WTC11 (cell line): ENCODE measurements at regions not wholly inside any gene's neighbourhood (a gene's known extent, or its start where the extent isn't known, plus 50 kb on each side); places are given as distances from the start of the nearest gene placed in this dataset.
A peak's percentile ranks its signal among the peaks of the same experiment; 100 is the strongest.
"Not testable (repeated sequence)": the region's sequence is repeated elsewhere in the genome, so short reads cannot be mapped to it uniquely, and the experiment has no call there.

Source experiments
- ATAC-seq: fragments of 200-7000 bp; cut with Tn5 transposase; 2 replicates; pipeline ENCODE4 v1.10.0; 2021; ENCODE audit warnings: mild to moderate bottlenecking, moderate library complexity
- CTCF ChIA-PET: fragments of 300-600 bp; sonication (Branson Sonifier 250); formaldehyde crosslinking; loops from one replicate; lab custom pipeline; 2021; ENCODE audit warnings: antibody characterized with exemption; lab: Charles Lee
- POLR2A ChIA-PET: fragments of 350-600 bp; sonication (Branson Sonifier 250); formaldehyde crosslinking; loops from one replicate; lab custom pipeline; 2021; ENCODE audit warnings: antibody characterized with exemption; lab: Charles Lee
- DNase-seq: peaks from one replicate; pipeline ENCODE4 v3.0.0; 2021; ENCODE audit warnings: low spot score
- H3K27ac Mint-ChIP-seq: 2 replicates; pipeline ENCODE4 v1.8.0; 2021; ENCODE audit warnings: mixed read lengths
- H3K27me3 Mint-ChIP-seq: 2 replicates; pipeline ENCODE4 v1.8.0; 2021; ENCODE audit warnings: low read depth, mild to moderate bottlenecking, moderate library complexity, mixed read lengths
- H3K36me3 Mint-ChIP-seq: 2 replicates; pipeline ENCODE4 v1.8.0; 2021; ENCODE audit warnings: mixed read lengths
- H3K4me1 Mint-ChIP-seq: 2 replicates; pipeline ENCODE4 v1.8.0; 2022; ENCODE audit warnings: mixed read lengths
- H3K4me3 Mint-ChIP-seq: 2 replicates; pipeline ENCODE4 v1.8.0; 2021; ENCODE audit warnings: mild to moderate bottlenecking, moderate library complexity, mixed read lengths
- H3K9me3 Mint-ChIP-seq: 2 replicates; pipeline ENCODE4 v1.8.0; 2021; ENCODE audit warnings: mixed read lengths
- ATF6 ChIP-seq: sonication (generic); formaldehyde crosslinking; IDR thresholded peaks from 2 replicates; pipeline ENCODE4 v1.8.1; 2023; ENCODE audit warnings: mild to moderate bottlenecking, missing genetic modification reagents
- ESRRA ChIP-seq: sonication (generic); formaldehyde crosslinking; IDR thresholded peaks from 2 replicates; pipeline ENCODE4 v1.8.1; 2022; ENCODE audit warnings: mild to moderate bottlenecking, missing genetic modification reagents, borderline replicate concordance
- FOXJ3 ChIP-seq: sonication (generic); formaldehyde crosslinking; IDR thresholded peaks from 2 replicates; pipeline ENCODE4 v1.9.0; 2021; ENCODE audit warnings: missing genetic modification reagents, mild to moderate bottlenecking, borderline replicate concordance
- IRF1 ChIP-seq: sonication (generic); formaldehyde crosslinking; IDR thresholded peaks from 2 replicates; pipeline ENCODE4 v1.8.0; 2023; ENCODE audit warnings: missing genetic modification reagents
- MXD4 ChIP-seq: fragments of 250-450 bp; sonication (Bioruptor Pico); IDR thresholded peaks from 2 replicates; pipeline ENCODE4 v1.8.0; 2021; ENCODE audit warnings: mild to moderate bottlenecking, moderate library complexity, borderline replicate concordance
- MYBL2 ChIP-seq: sonication (generic); formaldehyde crosslinking; IDR thresholded peaks from 2 replicates; pipeline ENCODE4 v1.8.1; 2023; ENCODE audit warnings: mild to moderate bottlenecking, moderate library complexity, missing genetic modification reagents
- NR2C2 ChIP-seq: sonication (generic); formaldehyde crosslinking; IDR thresholded peaks from 2 replicates; pipeline ENCODE4 v1.8.0; 2022; ENCODE audit warnings: mild to moderate bottlenecking, missing genetic modification reagents
- RELA ChIP-seq: sonication (generic); formaldehyde crosslinking; IDR thresholded peaks from 2 replicates; pipeline ENCODE4 v1.8.1; 2022; ENCODE audit warnings: missing genetic modification reagents, mild to moderate bottlenecking, borderline replicate concordance
- USF1 ChIP-seq: sonication (generic); formaldehyde crosslinking; IDR thresholded peaks from 2 replicates; pipeline ENCODE4 v1.8.0; 2022; ENCODE audit warnings: mild to moderate bottlenecking, missing genetic modification reagents
- USF2 ChIP-seq: sonication (generic); formaldehyde crosslinking; IDR thresholded peaks from 2 replicates; pipeline ENCODE4 v1.8.1; 2023; ENCODE audit warnings: mild to moderate bottlenecking, missing genetic modification reagents, moderate library complexity
- ZBTB43 ChIP-seq: sonication (generic); formaldehyde crosslinking; IDR thresholded peaks from 2 replicates; pipeline ENCODE4 v1.8.1; 2023; ENCODE audit warnings: mild to moderate bottlenecking, missing genetic modification reagents
- ZNF416 ChIP-seq: fragments of 250-450 bp; sonication (Bioruptor Pico); IDR thresholded peaks from 2 replicates; pipeline ENCODE4 v1.9.0; 2021; ENCODE audit warnings: mild to moderate bottlenecking, inconsistent platforms
- ZNF671 ChIP-seq: fragments of 250-450 bp; sonication (Bioruptor Pico); IDR thresholded peaks from 2 replicates; pipeline ENCODE4 v1.8.0; 2021; ENCODE audit warnings: mild to moderate bottlenecking
- TF ChIP-seq, protein P1 (sequence below): fragments of 200-600 bp; IDR thresholded peaks from 2 replicates; pipeline ENCODE4 v1.8.0; 2022; ENCODE audit warnings: antibody characterized with exemption
- TF ChIP-seq, protein P2 (sequence below): sonication (generic); formaldehyde crosslinking; IDR thresholded peaks from 2 replicates; pipeline ENCODE4 v1.8.1; 2022; ENCODE audit warnings: low read depth, mild to moderate bottlenecking, moderate library complexity, missing genetic modification reagents, borderline replicate concordance
- TF ChIP-seq, protein P3 (sequence below): sonication (generic); formaldehyde crosslinking; IDR thresholded peaks from 2 replicates; pipeline ENCODE4 v1.8.1; 2022; ENCODE audit warnings: mild to moderate bottlenecking, moderate library complexity, missing genetic modification reagents
- TF ChIP-seq, protein P4 (sequence below): fragments of 250-450 bp; sonication (Bioruptor Pico); IDR thresholded peaks from 2 replicates; pipeline ENCODE4 v1.9.0; 2021; ENCODE audit warnings: mild to moderate bottlenecking, borderline replicate concordance
- TF ChIP-seq, protein P5 (sequence below): sonication (generic); formaldehyde crosslinking; IDR thresholded peaks from 2 replicates; pipeline ENCODE4 v1.8.1; 2023; ENCODE audit warnings: mild to moderate bottlenecking, moderate library complexity, missing genetic modification reagents

GRCh38 chr9:89687848-89688247 is 83.0 kb downstream of the GADD45G start:
- H3K4me3 Mint-ChIP-seq, result no peak overlapping the region
- ChIA-PET POLR2A (interaction anchor here (0.6 kb wide), 1 partner anchor 81 kb away, joined by 3 read pairs; no protein-coding TSS in a partner anchor), CTCF (interaction anchor here (0.6 to 1.5 kb wide), 7 partner anchors 10 to 95 kb away, joined by 3 to 4 read pairs (median 3); no protein-coding TSS in a partner anchor)
- 0 out of 2 replicates have a peak, but pooled peaks cover 2% of the 10 kb centered on the region for H3K36me3 Mint-ChIP-seq
- no peak for DNase-seq
- peaks cover 37% of the 10 kb centered on the region for H3K4me1 Mint-ChIP-seq
- H3K27ac Mint-ChIP-seq, result no peak overlapping the region
- TF ChIP-seq NR2C2 (CRISPR knock-in tag), result no peak
- TF ChIP-seq, protein P1, sequence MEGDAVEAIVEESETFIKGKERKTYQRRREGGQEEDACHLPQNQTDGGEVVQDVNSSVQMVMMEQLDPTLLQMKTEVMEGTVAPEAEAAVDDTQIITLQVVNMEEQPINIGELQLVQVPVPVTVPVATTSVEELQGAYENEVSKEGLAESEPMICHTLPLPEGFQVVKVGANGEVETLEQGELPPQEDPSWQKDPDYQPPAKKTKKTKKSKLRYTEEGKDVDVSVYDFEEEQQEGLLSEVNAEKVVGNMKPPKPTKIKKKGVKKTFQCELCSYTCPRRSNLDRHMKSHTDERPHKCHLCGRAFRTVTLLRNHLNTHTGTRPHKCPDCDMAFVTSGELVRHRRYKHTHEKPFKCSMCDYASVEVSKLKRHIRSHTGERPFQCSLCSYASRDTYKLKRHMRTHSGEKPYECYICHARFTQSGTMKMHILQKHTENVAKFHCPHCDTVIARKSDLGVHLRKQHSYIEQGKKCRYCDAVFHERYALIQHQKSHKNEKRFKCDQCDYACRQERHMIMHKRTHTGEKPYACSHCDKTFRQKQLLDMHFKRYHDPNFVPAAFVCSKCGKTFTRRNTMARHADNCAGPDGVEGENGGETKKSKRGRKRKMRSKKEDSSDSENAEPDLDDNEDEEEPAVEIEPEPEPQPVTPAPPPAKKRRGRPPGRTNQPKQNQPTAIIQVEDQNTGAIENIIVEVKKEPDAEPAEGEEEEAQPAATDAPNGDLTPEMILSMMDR, result no peak
- TF ChIP-seq ZNF671 (CRISPR knock-in tag), result no peak
- no peak for TF ChIP-seq USF2
- TF ChIP-seq MYBL2 (CRISPR knock-in tag), result no peak
- TF ChIP-seq, protein P2, sequence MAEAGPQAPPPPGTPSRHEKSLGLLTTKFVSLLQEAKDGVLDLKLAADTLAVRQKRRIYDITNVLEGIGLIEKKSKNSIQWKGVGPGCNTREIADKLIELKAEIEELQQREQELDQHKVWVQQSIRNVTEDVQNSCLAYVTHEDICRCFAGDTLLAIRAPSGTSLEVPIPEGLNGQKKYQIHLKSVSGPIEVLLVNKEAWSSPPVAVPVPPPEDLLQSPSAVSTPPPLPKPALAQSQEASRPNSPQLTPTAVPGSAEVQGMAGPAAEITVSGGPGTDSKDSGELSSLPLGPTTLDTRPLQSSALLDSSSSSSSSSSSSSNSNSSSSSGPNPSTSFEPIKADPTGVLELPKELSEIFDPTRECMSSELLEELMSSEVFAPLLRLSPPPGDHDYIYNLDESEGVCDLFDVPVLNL (CRISPR knock-in tag), result no peak
- TF ChIP-seq, protein P3, sequence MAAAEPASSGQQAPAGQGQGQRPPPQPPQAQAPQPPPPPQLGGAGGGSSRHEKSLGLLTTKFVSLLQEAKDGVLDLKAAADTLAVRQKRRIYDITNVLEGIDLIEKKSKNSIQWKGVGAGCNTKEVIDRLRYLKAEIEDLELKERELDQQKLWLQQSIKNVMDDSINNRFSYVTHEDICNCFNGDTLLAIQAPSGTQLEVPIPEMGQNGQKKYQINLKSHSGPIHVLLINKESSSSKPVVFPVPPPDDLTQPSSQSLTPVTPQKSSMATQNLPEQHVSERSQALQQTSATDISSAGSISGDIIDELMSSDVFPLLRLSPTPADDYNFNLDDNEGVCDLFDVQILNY (CRISPR knock-in tag), result no peak
- no peak for TF ChIP-seq ATF6 (CRISPR knock-in tag)
- no peak for TF ChIP-seq RELA (CRISPR knock-in tag)
- TF ChIP-seq ZNF416 (CRISPR knock-in tag), result no peak
- no peak for TF ChIP-seq ZBTB43 (CRISPR knock-in tag)
- TF ChIP-seq ESRRA, result no peak
- TF ChIP-seq FOXJ3 (CRISPR knock-in tag), result no peak
- TF ChIP-seq, protein P4, sequence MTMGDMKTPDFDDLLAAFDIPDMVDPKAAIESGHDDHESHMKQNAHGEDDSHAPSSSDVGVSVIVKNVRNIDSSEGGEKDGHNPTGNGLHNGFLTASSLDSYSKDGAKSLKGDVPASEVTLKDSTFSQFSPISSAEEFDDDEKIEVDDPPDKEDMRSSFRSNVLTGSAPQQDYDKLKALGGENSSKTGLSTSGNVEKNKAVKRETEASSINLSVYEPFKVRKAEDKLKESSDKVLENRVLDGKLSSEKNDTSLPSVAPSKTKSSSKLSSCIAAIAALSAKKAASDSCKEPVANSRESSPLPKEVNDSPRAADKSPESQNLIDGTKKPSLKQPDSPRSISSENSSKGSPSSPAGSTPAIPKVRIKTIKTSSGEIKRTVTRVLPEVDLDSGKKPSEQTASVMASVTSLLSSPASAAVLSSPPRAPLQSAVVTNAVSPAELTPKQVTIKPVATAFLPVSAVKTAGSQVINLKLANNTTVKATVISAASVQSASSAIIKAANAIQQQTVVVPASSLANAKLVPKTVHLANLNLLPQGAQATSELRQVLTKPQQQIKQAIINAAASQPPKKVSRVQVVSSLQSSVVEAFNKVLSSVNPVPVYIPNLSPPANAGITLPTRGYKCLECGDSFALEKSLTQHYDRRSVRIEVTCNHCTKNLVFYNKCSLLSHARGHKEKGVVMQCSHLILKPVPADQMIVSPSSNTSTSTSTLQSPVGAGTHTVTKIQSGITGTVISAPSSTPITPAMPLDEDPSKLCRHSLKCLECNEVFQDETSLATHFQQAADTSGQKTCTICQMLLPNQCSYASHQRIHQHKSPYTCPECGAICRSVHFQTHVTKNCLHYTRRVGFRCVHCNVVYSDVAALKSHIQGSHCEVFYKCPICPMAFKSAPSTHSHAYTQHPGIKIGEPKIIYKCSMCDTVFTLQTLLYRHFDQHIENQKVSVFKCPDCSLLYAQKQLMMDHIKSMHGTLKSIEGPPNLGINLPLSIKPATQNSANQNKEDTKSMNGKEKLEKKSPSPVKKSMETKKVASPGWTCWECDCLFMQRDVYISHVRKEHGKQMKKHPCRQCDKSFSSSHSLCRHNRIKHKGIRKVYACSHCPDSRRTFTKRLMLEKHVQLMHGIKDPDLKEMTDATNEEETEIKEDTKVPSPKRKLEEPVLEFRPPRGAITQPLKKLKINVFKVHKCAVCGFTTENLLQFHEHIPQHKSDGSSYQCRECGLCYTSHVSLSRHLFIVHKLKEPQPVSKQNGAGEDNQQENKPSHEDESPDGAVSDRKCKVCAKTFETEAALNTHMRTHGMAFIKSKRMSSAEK, result no peak
- TF ChIP-seq, protein P5, sequence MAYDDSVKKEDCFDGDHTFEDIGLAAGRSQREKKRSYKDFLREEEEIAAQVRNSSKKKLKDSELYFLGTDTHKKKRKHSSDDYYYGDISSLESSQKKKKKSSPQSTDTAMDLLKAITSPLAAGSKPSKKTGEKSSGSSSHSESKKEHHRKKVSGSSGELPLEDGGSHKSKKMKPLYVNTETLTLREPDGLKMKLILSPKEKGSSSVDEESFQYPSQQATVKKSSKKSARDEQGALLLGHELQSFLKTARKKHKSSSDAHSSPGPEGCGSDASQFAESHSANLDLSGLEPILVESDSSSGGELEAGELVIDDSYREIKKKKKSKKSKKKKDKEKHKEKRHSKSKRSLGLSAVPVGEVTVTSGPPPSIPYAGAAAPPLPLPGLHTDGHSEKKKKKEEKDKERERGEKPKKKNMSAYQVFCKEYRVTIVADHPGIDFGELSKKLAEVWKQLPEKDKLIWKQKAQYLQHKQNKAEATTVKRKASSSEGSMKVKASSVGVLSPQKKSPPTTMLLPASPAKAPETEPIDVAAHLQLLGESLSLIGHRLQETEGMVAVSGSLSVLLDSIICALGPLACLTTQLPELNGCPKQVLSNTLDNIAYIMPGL (CRISPR knock-in tag), result no peak
- TF ChIP-seq IRF1 (CRISPR knock-in tag), result no peak
- TF ChIP-seq MXD4 (CRISPR knock-in tag), result no peak
- TF ChIP-seq USF1 (CRISPR knock-in tag), result no peak
- H3K27me3 Mint-ChIP-seq, result peaks cover 7% of the 10 kb centered on the region; the same call in 1 of the 2 replicates
- peaks cover 4% of the 10 kb centered on the region; the same call in 1 of the 2 replicates for H3K9me3 Mint-ChIP-seq
- ATAC-seq, result peak; percentile 55

- CTCF ChIA-PET, result interaction anchor here (1.5 kb wide), 1 partner anchor 96 kb away, joined by 4 read pairs; no protein-coding TSS in a partner anchor
These were observed 84.5 kb downstream of the GADD45G start for GRCh38 chr9:89689321-89689720.

More at GRCh38 chr9:89689321-89689720, 84.5 kb downstream of the GADD45G start:
- ATAC-seq, H3K27ac Mint-ChIP-seq, POLR2A ChIA-PET, DNase-seq, H3K36me3 Mint-ChIP-seq, H3K4me3 Mint-ChIP-seq: not testable (repeated sequence)
- H3K27me3 Mint-ChIP-seq, result peaks cover 11% of the 10 kb centered on the region
- H3K4me1 Mint-ChIP-seq, result peaks cover 40% of the 10 kb centered on the region
- peaks cover 10% of the 10 kb centered on the region for H3K9me3 Mint-ChIP-seq
